Pancreas (tissue), 10 donors: ENCODE measurements at regions not wholly inside any gene's neighbourhood (a gene's known extent, or its start where the extent isn't known, plus 50 kb on each side); places are given as distances from the start of the nearest gene placed in this dataset.

ENCODE experiments used
- ATAC-seq, 4 donors: fragments of 200-7000 bp; cut with Tn5 transposase; one replicate each; pipeline versions ENCODE4 v1.8.0 to v1.9.1; 2020; ENCODE audit warnings: mild to moderate bottlenecking in 4 of 4, moderate library complexity in 4 of 4
- DNase-seq, 6 donors: peaks; one replicate each; pipeline ENCODE4 v3.0.0-alpha.2; 2020
- FAIRE-seq: peaks from 2 replicates; lab custom pipeline; 2012; peaks lifted over from hg19 to GRCh38; lab: Jason Lieb, UNC
- H3K27ac ChIP-seq, 4 donors: fragments of 200-600 bp; sonication (generic); 1 replicate in 3 of 4; 2 replicates in 1 of 4; pipeline versions ENCODE4 v1.5.0 to v1.8.0; 2020
- H3K27me3 ChIP-seq, 4 donors: fragments of 200-600 bp; one replicate each; pipeline ENCODE4 v1.8.0; 2021
- H3K36me3 ChIP-seq, 3 donors: fragments of 200-600 bp; sonication (generic) in 1 of 3; one replicate each; pipeline versions ENCODE4 v1.5.0 to v1.8.0; 2020 to 2021
- H3K4me1 ChIP-seq, 3 donors: fragments of 200-600 bp; one replicate each; pipeline ENCODE4 v1.8.0; 2021
- H3K4me3 ChIP-seq, 4 donors: fragments of 200-600 bp; sonication (generic) in 2 of 4; one replicate each; pipeline versions ENCODE4 v1.5.0 to v1.8.0; 2020 to 2021
- H3K9me3 ChIP-seq, 4 donors: fragments of 200-600 bp; one replicate each; pipeline ENCODE4 v1.8.0; 2021
- WGBS, 2 donors: extraction: QIAGEN DNeasy Blood & Tissue Kit; methylation state at CpG; one replicate each; pipeline ENCODE4 v1.1.7; 2013; 5-methylcytosine and 5-hydroxymethylcytosine counted together
- intact Hi-C, 3 donors: fragments of 100-400 bp; cut with DNase I; formaldehyde crosslinking; loops; one replicate each; pipeline versions ENCODE4 v1.11.1 to v1.14.2; 2022
- TF ChIP-seq, protein P1 (sequence below), 4 donors: fragments of 200-600 bp; sonication (generic) in 3 of 4; IDR thresholded peaks; one replicate each; pipeline versions ENCODE4 v1.5.0 to v1.8.0; 2021; ENCODE audit warnings: antibody characterized with exemption in 4 of 4
- donor health status: healthy with polysubstance abuse.
- donor health status: DM: no; HTN: no; CAD: no; lungs with moderate emphysema.
- donor health status: DM: no; HTN: no; CAD: no.
- donor health status: control.
- donor health status: control.
- donor health status: Bipolar disorder and iron deficiency.
- donor health status: DM: yes; HTN: yes; CAD: no.
- donor health status: DM: no; HTN: no; CAD: no.
- donor health status: DM: no; HTN: no; CAD: no.
- donor health status: DM: yes; HTN: yes; CAD: no.

- no peak for FAIRE-seq
These were observed 282.3 kb upstream of the MEX3C start for GRCh38 chr18:51479736-51480135.

GRCh38 chr18:51480407-51481261, 283.2 kb upstream of the MEX3C start:
- no peaks in the 10 kb centered on the region for H3K27me3 ChIP-seq
- WGBS, 2 donors: 81 to 82% methylated on average over 5 of the region's 5 CpGs
- DNase-seq (no peak), FAIRE-seq (no peak), ATAC-seq (no peak)
- H3K4me1 ChIP-seq: no peaks in the 10 kb centered on the region
- H3K4me3 ChIP-seq: no peak overlapping the region
- no peaks in the 10 kb centered on the region for H3K9me3 ChIP-seq
- intact Hi-C loops: no loop called here
- no peaks in the 10 kb centered on the region for H3K36me3 ChIP-seq
- TF ChIP-seq, protein P1, sequence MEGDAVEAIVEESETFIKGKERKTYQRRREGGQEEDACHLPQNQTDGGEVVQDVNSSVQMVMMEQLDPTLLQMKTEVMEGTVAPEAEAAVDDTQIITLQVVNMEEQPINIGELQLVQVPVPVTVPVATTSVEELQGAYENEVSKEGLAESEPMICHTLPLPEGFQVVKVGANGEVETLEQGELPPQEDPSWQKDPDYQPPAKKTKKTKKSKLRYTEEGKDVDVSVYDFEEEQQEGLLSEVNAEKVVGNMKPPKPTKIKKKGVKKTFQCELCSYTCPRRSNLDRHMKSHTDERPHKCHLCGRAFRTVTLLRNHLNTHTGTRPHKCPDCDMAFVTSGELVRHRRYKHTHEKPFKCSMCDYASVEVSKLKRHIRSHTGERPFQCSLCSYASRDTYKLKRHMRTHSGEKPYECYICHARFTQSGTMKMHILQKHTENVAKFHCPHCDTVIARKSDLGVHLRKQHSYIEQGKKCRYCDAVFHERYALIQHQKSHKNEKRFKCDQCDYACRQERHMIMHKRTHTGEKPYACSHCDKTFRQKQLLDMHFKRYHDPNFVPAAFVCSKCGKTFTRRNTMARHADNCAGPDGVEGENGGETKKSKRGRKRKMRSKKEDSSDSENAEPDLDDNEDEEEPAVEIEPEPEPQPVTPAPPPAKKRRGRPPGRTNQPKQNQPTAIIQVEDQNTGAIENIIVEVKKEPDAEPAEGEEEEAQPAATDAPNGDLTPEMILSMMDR (IDR thresholded peaks at IDR 0.05): no peak
- no peak overlapping the region for H3K27ac ChIP-seq

More at GRCh38 chr18:51479736-51480135, 282.3 kb upstream of the MEX3C start:
- ATAC-seq: no peak
- H3K27ac ChIP-seq: no peak overlapping the region
- TF ChIP-seq, protein P1 (IDR thresholded peaks at IDR 0.05): no peak
- H3K4me1 ChIP-seq: no peaks in the 10 kb centered on the region
- H3K36me3 ChIP-seq: no peaks in the 10 kb centered on the region
- no peak for DNase-seq
- no peaks in the 10 kb centered on the region for H3K27me3 ChIP-seq
- H3K4me3 ChIP-seq: no peak overlapping the region
- intact Hi-C loops: no loop called here
- H3K9me3 ChIP-seq: no peaks in the 10 kb centered on the region
- 78 to 88% methylated on average over 6 of the region's 6 CpGs for WGBS, 2 donors

GRCh38 chr18:51486735-51487366, 289.4 kb upstream of the MEX3C start:
- Histone ChIP-seq H3K27me3 (no peaks in the 10 kb centered on the region), H3K4me1 (no peaks in the 10 kb centered on the region), H3K9me3 (no peaks in the 10 kb centered on the region), H3K27ac (no peak overlapping the region), H3K36me3 (no peaks in the 10 kb centered on the region), H3K4me3 (no peak overlapping the region)
- TF ChIP-seq, protein P1 (IDR thresholded peaks at IDR 0.05): no peak
- no peak for FAIRE-seq
- no peak for DNase-seq
- 84 to 85% methylated on average over 6 of the region's 6 CpGs for WGBS, 2 donors
- intact Hi-C loops: no loop called here
- ATAC-seq: no peak

DNA sequence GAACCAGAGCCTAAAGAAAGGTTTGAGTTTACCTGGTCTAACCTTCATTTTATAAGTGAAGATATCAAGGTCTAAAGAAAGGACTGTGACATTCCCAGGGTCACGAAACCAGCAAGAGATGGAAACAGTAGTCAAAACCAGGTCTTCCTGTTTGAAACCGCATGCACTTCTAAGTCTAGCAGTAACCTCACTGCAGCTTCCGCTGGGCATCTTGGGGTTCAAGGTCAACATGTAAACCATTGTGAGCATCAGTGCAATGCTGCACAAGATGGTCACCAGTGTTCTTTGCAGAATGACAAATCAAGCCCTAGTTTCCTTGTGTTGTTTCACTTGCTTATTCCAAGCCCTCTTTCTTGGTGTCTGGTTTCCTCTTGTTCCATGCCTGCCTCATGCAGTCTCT, 292.9 kb upstream of the MEX3C start:
- DNase-seq (no peak), FAIRE-seq (no peak), ATAC-seq (no peak)
- 86 to 90% methylated on average over 3 of the region's 3 CpGs for WGBS, 2 donors
- no peaks in the 10 kb centered on the region for H3K4me1 ChIP-seq
- H3K27ac ChIP-seq: no peak overlapping the region
- no peaks in the 10 kb centered on the region for H3K36me3 ChIP-seq
- H3K4me3 ChIP-seq: no peak overlapping the region
- no peaks in the 10 kb centered on the region for H3K27me3 ChIP-seq
- no peaks in the 10 kb centered on the region for H3K9me3 ChIP-seq
- intact Hi-C loops: no loop called here
- TF ChIP-seq, protein P1 (IDR thresholded peaks at IDR 0.05): no peak

- Histone ChIP-seq H3K9me3 (no peaks in the 10 kb centered on the region), H3K4me3 (no peak overlapping the region), H3K36me3 (no peaks in the 10 kb centered on the region), H3K27ac (no peak overlapping the region), H3K4me1 (no peaks in the 10 kb centered on the region), H3K27me3 (no peaks in the 10 kb centered on the region)
- FAIRE-seq (no peak), ATAC-seq (no peak), DNase-seq (no peak)
- WGBS, 2 donors: 71 to 86% methylated on average over 3 of the region's 3 CpGs
- TF ChIP-seq, protein P1 (IDR thresholded peaks at IDR 0.05): no peak
- intact Hi-C loops: no loop called here
These were observed 293.4 kb upstream of the MEX3C start for GRCh38 chr18:51490860-51491259.
